Esophagus muscularis mucosa (tissue), 4 donors: ENCODE measurements at regions not wholly inside any gene's neighbourhood (a gene's known extent, or its start where the extent isn't known, plus 50 kb on each side); places are given as distances from the start of the nearest gene placed in this dataset.

Experiments
- DNase-seq: peaks from one replicate; pipeline ENCODE4 v3.0.0-alpha.2; 2017; ENCODE audit errors: extremely low spot score
- H3K27ac ChIP-seq, 4 donors: fragments of 200-600 bp; sonication (generic); replicated peaks in 1 of 4; 1 replicate in 3 of 4; 2 replicates in 1 of 4; pipeline ENCODE4 v1.5.1; 2016 to 2019; ENCODE audit warnings: mild to moderate bottlenecking in 1 of 4
- H3K27me3 ChIP-seq, 4 donors: fragments of 200-600 bp; sonication (generic); one replicate each; pipeline versions ENCODE4 v1.5.1 to v1.6.0; 2016 to 2019
- H3K36me3 ChIP-seq, 4 donors: fragments of 200-600 bp; sonication (generic); one replicate each; pipeline ENCODE4 v1.5.1; 2016 to 2019
- H3K4me1 ChIP-seq, 4 donors: fragments of 200-600 bp; sonication (generic); one replicate each; pipeline ENCODE4 v1.5.1; 2016 to 2019
- H3K4me3 ChIP-seq, 4 donors: fragments of 200-600 bp; sonication (generic); 1 replicate in 2 of 4; 2 replicates in 2 of 4; pipeline ENCODE4 v1.5.1; 2016 to 2019; ENCODE audit warnings: mild to moderate bottlenecking in 4 of 4, moderate library complexity in 1 of 4
- H3K9me3 ChIP-seq, 4 donors: fragments of 200-600 bp; sonication (generic); 1 replicate in 3 of 4; 2 replicates in 1 of 4; pipeline ENCODE4 v1.5.1; 2016 to 2019
- EP300 ChIP-seq: sonication (generic); formaldehyde crosslinking; IDR thresholded peaks from one replicate; pipeline ENCODE4 v1.6.1; 2017; ENCODE audit warnings: antibody characterized with exemption
- POLR2A ChIP-seq: fragments of 450-650 bp; IDR thresholded peaks from one replicate; pipeline ENCODE4 v1.6.1; 2017; ENCODE audit warnings: antibody characterized with exemption, moderate library complexity, mild to moderate bottlenecking, low read depth
- POLR2AphosphoS5 ChIP-seq, 2 donors: sonication (generic); formaldehyde crosslinking; IDR thresholded peaks; one replicate each; pipeline ENCODE4 v1.6.1; 2017; ENCODE audit warnings: antibody characterized with exemption in 2 of 2
- WGBS: methylation state at CpG from one replicate; pipeline ENCODE4 v1.1.5; 2018; 5-methylcytosine and 5-hydroxymethylcytosine counted together
- intact Hi-C: fragments of 100-400 bp; cut with DNase I; formaldehyde crosslinking; loops from one replicate; pipeline ENCODE4 v1.15.1; 2023
- TF ChIP-seq, protein P1 (sequence below), 3 experiments: fragments of 200-600 bp in 2 of 3; fragments of 450-650 bp in 1 of 3; sonication (generic) in 2 of 3; IDR thresholded peaks; one replicate each; pipeline ENCODE4 v1.5.1; 2017 to 2019; ENCODE audit warnings: antibody characterized with exemption in 3 of 3, mild to moderate bottlenecking in 2 of 3, moderate library complexity in 1 of 3

DNA sequence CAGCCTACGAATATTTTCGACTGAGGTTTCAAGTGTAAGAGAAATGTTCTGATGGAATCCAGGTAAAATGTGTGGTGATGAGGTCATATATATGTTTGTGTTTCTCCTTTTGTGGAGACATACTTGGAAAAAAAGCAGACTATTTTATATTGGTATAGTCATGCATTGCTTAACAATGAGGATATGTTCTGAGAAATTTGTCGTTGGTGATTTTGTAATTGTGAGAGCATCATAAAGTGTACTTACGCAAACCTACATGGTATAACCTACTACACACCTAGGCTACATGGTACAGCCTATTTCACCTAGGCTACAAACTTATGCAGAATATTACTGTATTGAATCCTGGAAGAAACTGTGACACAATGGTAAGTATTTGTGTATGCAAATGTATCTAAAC, 1849.9 kb upstream of the CELF4 start:
- no peaks in the 10 kb centered on the region for H3K4me1 ChIP-seq
- H3K36me3 ChIP-seq = no peaks in the 10 kb centered on the region
- no peak for DNase-seq
- WGBS = 93% methylated on average over 4 of the region's 4 CpGs
- H3K9me3 ChIP-seq = no peaks in the 10 kb centered on the region
- H3K27ac ChIP-seq = no peak overlapping the region
- intact Hi-C loops = no loop called here
- H3K4me3 ChIP-seq = no peak overlapping the region
- TF ChIP-seq POLR2A = no peak
- no peak for TF ChIP-seq POLR2AphosphoS5 (IDR thresholded peaks at IDR 0.05)
- TF ChIP-seq EP300 = no peak
- TF ChIP-seq, protein P1, sequence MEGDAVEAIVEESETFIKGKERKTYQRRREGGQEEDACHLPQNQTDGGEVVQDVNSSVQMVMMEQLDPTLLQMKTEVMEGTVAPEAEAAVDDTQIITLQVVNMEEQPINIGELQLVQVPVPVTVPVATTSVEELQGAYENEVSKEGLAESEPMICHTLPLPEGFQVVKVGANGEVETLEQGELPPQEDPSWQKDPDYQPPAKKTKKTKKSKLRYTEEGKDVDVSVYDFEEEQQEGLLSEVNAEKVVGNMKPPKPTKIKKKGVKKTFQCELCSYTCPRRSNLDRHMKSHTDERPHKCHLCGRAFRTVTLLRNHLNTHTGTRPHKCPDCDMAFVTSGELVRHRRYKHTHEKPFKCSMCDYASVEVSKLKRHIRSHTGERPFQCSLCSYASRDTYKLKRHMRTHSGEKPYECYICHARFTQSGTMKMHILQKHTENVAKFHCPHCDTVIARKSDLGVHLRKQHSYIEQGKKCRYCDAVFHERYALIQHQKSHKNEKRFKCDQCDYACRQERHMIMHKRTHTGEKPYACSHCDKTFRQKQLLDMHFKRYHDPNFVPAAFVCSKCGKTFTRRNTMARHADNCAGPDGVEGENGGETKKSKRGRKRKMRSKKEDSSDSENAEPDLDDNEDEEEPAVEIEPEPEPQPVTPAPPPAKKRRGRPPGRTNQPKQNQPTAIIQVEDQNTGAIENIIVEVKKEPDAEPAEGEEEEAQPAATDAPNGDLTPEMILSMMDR (IDR thresholded peaks at IDR 0.05) = no peak
- H3K27me3 ChIP-seq = no peaks in the 10 kb centered on the region

DNA sequence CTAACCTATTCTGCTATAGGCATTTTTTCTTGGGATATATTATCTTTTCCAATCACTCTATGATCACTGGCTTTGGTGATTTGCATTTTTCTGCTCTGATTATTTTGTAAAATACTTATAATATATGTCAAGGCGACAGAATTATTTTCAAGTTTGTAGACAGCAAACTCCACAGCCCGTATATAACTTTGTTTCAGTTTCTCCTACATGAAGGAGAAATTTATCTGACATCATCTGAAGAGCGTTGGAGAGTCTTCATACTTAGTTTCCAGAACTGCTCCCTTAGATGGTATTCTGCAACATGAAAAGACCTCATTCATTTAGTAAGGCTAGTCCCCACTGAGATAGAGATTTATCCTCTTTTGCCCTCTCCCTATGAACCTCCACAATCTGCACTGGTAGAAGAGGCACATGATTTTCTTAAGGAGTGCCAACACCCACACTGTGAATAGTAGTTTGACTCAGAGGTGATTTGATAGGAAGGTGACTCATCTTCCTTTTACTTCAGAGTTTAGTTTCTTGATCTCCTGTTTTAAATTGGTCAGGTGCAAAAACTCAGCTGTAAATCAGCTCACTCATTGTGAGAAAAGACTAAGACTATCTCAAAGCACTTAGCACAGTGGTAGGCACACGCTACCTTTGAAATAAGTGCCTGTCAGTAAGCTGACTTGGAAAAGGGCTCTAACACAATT, 1848.6 kb upstream of the CELF4 start:
- intact Hi-C loops = no loop called here
- 85% methylated on average over 4 of the region's 4 CpGs for WGBS
- Histone ChIP-seq H3K27ac (no peak overlapping the region), H3K27me3 (no peaks in the 10 kb centered on the region), H3K4me1 (no peaks in the 10 kb centered on the region), H3K36me3 (no peaks in the 10 kb centered on the region), H3K9me3 (no peaks in the 10 kb centered on the region), H3K4me3 (no peak overlapping the region)
- TF ChIP-seq POLR2AphosphoS5 (IDR thresholded peaks at IDR 0.05) (no peak), POLR2A (no peak), EP300 (no peak)
- TF ChIP-seq, protein P1 (IDR thresholded peaks at IDR 0.05) = no peak
- DNase-seq = no peak

DNA sequence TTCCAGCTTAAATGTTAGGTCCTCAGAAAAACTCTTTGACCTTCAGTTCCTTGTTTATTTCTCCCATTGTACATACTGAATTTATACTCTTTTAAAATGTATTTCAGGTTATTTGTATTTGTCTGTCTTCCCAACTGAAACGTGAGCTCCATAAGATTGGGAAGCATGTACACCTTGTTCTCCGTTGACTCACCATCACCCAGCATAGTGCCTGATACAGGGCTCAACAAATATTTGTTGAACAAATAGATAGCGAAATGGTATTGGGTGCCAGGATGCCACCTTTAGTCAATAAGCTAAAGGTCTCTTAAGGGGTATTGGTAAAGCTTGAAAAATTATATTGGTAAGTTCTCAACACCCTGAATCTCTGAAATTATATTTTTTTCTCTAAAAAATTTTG, 1841.3 kb upstream of the CELF4 start:
- TF ChIP-seq, protein P1 (IDR thresholded peaks at IDR 0.05) = no peak
- no peak for TF ChIP-seq POLR2A
- TF ChIP-seq EP300 = no peak
- no peak for TF ChIP-seq POLR2AphosphoS5 (IDR thresholded peaks at IDR 0.05)
- intact Hi-C loops = no loop called here
- H3K36me3 ChIP-seq = no peaks in the 10 kb centered on the region
- no peak overlapping the region for H3K27ac ChIP-seq
- H3K4me1 ChIP-seq = peaks cover 0 to 3% (median 0%) of the 10 kb centered on the region in 4 donors
- WGBS = 96% methylated on average over 3 of the region's 3 CpGs
- no peak overlapping the region for H3K4me3 ChIP-seq
- DNase-seq = no peak
- H3K27me3 ChIP-seq = no peaks in the 10 kb centered on the region
- H3K9me3 ChIP-seq = no peaks in the 10 kb centered on the region

DNA sequence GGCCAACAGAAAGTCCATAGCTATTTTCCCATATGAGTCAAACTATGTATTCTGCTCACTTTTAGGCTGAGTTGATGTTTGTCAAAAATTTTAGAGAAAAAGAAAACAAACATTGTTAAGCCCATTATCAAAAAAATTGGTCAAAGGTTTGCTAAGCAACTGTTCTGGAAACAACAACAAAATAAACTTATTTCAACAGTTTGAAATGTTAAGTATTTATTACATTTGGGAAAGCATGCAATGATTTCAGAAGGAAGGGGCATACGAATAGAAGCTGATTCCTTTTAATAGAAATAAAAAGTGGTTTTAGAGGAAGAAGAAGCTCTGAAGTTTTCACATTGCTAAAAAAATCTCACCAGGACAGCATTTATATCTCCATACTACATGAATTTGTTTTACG, 1837.5 kb upstream of the CELF4 start:
- Histone ChIP-seq H3K4me3 (no peak overlapping the region), H3K9me3 (no peaks in the 10 kb centered on the region), H3K27me3 (no peaks in the 10 kb centered on the region), H3K27ac (no peak overlapping the region), H3K36me3 (no peaks in the 10 kb centered on the region), H3K4me1 (peaks cover 0 to 3% (median 0%) of the 10 kb centered on the region in 4 donors)
- TF ChIP-seq EP300 (no peak), POLR2AphosphoS5 (IDR thresholded peaks at IDR 0.05) (no peak), POLR2A (no peak)
- TF ChIP-seq, protein P1 (IDR thresholded peaks at IDR 0.05) = no peak
- 55% methylated on average over 2 of the region's 2 CpGs for WGBS
- intact Hi-C loops = no loop called here
- no peak for DNase-seq

DNA sequence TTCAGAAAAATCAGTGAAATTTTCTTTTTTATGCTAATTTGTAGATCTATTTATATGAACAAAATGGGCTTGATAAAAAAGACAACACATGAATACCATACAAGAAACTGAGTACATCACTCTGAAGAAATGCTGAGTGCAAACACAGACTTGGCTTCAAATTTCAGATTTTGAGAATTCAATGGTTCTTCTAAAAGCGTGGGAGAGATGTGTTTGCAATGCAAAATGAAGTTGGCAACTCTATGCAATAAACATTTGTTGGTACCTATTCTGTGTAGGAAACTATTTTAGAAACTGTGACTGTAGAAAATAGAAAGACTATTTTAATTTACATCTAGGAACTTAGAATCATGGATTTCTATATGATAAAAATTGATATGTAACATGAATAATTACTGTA, 1834.1 kb upstream of the CELF4 start:
- TF ChIP-seq EP300 (no peak), POLR2AphosphoS5 (IDR thresholded peaks at IDR 0.05) (no peak), POLR2A (no peak)
- peaks cover 0 to 4% (median 0%) of the 10 kb centered on the region in 4 donors for H3K9me3 ChIP-seq
- H3K27ac ChIP-seq = no peak overlapping the region
- H3K36me3 ChIP-seq = no peaks in the 10 kb centered on the region
- WGBS = 84% methylated on average over 1 of the region's 1 CpG
- DNase-seq = no peak
- H3K4me3 ChIP-seq = no peak overlapping the region
- H3K4me1 ChIP-seq = peaks cover 0 to 3% (median 0%) of the 10 kb centered on the region in 4 donors
- H3K27me3 ChIP-seq = no peaks in the 10 kb centered on the region
- intact Hi-C loops = no loop called here
